ENCODE measurements at regions not wholly inside any gene's neighbourhood (a gene's known extent, or its start where the extent isn't known, plus 50 kb on each side); places are given as distances from the start of the nearest gene placed in this dataset.

GRCh38 chr12:29030006-29030405 is 119.1 kb upstream of the FAR2 start:
- TF ChIP-seq ZNF384 (IDR thresholded peaks at IDR 0.05) (no peak), FOXK2 (IDR thresholded peaks at IDR 0.05) (no peak), HDGF (IDR thresholded peaks at IDR 0.05; ENCODE audit: borderline replicate concordance) (no peak), FOXM1 (IDR thresholded peaks at IDR 0.05; ENCODE audit: borderline replicate concordance) (no peak), SUZ12 (IDR thresholded peaks at IDR 0.05) (no peak), NFRKB (IDR thresholded peaks at IDR 0.05) (no peak), FOXA1 (IDR thresholded peaks at IDR 0.05) (no peak)
